ENCODE measurements at regions not wholly inside any gene's neighbourhood (a gene's known extent, or its start where the extent isn't known, plus 50 kb on each side); places are given as distances from the start of the nearest gene placed in this dataset.

DNA sequence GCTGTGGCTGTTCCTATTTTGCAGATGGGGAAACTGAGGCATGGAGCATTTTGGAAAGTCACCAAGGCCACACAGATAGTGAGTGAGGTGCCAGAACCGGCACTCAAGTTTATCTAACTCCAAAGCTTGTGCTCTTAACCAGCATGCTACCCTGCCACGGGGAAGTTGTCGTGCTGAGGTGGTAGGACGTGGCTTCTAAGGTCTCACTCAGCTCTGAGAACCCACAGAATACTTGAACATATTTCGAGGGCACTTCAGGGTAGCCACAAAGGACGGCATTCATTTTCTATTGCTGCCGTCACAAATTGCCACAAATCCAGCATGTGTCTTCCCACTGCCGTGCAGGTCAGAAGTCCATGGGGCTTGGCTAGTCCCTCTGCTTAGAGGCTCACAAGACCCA, 116.7 kb downstream of the OLFM1 start:
- TF ChIP-seq, protein P1, sequence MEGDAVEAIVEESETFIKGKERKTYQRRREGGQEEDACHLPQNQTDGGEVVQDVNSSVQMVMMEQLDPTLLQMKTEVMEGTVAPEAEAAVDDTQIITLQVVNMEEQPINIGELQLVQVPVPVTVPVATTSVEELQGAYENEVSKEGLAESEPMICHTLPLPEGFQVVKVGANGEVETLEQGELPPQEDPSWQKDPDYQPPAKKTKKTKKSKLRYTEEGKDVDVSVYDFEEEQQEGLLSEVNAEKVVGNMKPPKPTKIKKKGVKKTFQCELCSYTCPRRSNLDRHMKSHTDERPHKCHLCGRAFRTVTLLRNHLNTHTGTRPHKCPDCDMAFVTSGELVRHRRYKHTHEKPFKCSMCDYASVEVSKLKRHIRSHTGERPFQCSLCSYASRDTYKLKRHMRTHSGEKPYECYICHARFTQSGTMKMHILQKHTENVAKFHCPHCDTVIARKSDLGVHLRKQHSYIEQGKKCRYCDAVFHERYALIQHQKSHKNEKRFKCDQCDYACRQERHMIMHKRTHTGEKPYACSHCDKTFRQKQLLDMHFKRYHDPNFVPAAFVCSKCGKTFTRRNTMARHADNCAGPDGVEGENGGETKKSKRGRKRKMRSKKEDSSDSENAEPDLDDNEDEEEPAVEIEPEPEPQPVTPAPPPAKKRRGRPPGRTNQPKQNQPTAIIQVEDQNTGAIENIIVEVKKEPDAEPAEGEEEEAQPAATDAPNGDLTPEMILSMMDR (IDR thresholded peaks at IDR 0.05): no peak
- TF ChIP-seq POLR2A (IDR thresholded peaks at IDR 0.05): no peak
